ENCODE measurements at regions not wholly inside any gene's neighbourhood (a gene's known extent, or its start where the extent isn't known, plus 50 kb on each side); places are given as distances from the start of the nearest gene placed in this dataset.
"Not testable (repeated sequence)": the region's sequence is repeated elsewhere in the genome, so short reads cannot be mapped to it uniquely, and the experiment has no call there.

DNA sequence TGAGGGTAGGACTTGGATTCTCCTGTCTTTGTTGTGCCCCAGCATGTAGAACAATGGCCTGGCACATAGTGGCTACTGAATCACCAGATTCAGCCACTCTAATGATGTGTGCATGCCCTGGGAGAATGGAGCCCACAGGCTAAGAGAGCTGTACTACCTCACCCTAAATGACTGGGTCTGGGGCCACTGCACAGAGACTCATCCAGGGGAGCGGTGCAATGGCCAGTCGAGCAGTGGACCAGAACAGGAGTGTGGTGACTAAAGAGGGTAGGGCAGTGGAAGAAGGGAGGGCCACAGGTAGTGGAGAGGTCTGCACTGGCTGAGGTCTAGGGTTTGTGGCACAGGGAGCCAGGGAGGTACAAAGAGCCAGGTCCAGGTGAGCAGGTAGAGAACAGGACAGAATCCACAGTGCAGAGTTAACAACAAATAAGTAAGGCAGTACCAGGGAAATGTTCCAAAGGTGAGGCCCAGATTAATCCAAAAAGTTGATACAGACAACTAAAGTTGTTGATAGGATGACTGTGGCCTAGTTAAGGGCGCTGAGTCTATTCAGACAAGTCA, 142.7 kb upstream of the ATP11B start:
- TF ChIP-seq, protein P1, sequence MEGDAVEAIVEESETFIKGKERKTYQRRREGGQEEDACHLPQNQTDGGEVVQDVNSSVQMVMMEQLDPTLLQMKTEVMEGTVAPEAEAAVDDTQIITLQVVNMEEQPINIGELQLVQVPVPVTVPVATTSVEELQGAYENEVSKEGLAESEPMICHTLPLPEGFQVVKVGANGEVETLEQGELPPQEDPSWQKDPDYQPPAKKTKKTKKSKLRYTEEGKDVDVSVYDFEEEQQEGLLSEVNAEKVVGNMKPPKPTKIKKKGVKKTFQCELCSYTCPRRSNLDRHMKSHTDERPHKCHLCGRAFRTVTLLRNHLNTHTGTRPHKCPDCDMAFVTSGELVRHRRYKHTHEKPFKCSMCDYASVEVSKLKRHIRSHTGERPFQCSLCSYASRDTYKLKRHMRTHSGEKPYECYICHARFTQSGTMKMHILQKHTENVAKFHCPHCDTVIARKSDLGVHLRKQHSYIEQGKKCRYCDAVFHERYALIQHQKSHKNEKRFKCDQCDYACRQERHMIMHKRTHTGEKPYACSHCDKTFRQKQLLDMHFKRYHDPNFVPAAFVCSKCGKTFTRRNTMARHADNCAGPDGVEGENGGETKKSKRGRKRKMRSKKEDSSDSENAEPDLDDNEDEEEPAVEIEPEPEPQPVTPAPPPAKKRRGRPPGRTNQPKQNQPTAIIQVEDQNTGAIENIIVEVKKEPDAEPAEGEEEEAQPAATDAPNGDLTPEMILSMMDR (IDR thresholded peaks at IDR 0.05; ENCODE audit: low read depth, low read length) = no peak
- no peaks in the 10 kb centered on the region for H3K27me3 ChIP-seq (ENCODE audit: control insufficient read depth, insufficient read depth, low read length)
- ChIA-PET POLR2A (no interaction called here), CTCF (interaction anchor here (0.6 kb wide), 1 partner anchor 950 kb away, joined by 4 read pairs; no protein-coding TSS in a partner anchor)
- no peak overlapping the region for H3K4me3 ChIP-seq (ENCODE audit: low read depth, low read length)
- H3K27ac ChIP-seq (ENCODE audit: low read depth, low read length) = no peak overlapping the region
- no peaks in the 10 kb centered on the region for H3K9me3 ChIP-seq (ENCODE audit: control insufficient read depth, insufficient read depth, low read length)
- DNase-seq (ENCODE audit: low read depth, low spot score) = no peak

DNA sequence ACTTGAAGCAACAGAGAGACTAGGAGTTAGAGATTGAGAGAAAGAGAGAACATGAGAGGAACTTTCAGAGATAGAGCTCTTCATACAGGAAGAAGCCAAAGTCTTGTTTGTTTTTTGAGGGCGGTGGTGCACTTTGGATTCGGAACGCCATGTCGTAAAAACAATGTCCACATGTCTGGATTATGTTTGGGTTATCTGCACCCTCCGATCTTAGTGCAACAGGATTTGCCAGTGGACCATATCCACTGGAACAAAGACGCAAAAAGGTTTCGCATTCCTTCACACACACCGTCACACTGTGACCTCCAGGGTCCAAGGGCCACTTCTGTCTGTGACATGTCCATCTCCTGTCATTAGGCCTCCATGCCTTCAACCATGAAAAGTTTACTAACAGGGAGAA, 141.8 kb upstream of the ATP11B start:
- TF ChIP-seq, protein P1 (IDR thresholded peaks at IDR 0.05; ENCODE audit: low read depth, low read length) = no peak
- Histone ChIP-seq H3K27ac (ENCODE audit: low read depth, low read length) (no peak overlapping the region), H3K9me3 (ENCODE audit: control insufficient read depth, insufficient read depth, low read length) (no peaks in the 10 kb centered on the region), H3K4me3 (ENCODE audit: low read depth, low read length) (no peak overlapping the region), H3K27me3 (ENCODE audit: control insufficient read depth, insufficient read depth, low read length) (no peaks in the 10 kb centered on the region)
- no peak for DNase-seq (ENCODE audit: low read depth, low spot score)
- ChIA-PET POLR2A (no interaction called here), CTCF (no interaction called here)

DNA sequence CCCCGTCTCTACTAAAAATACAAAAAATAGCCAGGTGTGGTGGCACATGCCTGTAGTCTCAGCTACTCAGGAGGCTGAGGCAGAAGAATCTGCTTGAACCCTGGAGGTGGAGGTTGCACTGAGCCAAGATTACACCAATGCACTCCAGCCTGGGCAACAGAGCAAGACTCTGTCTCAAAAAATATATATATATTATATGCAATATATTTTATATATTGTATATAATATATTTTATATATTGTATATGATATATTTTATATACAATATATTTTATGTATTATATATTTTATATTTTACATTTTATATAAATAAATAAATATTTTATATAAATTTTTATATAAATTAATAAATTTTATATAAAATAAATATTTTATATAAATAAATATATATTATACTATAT, 140.2 kb upstream of the ATP11B start:
- H3K4me3 ChIP-seq (ENCODE audit: low read depth, low read length); POLR2A ChIA-PET: not testable (repeated sequence)

GRCh38 chr3:182668541-182668940, 124.8 kb upstream of the ATP11B start:
- no peak for DNase-seq (ENCODE audit: low read depth, low spot score)
- TF ChIP-seq, protein P1 (IDR thresholded peaks at IDR 0.05; ENCODE audit: low read depth, low read length) = no peak
- ChIA-PET CTCF (no interaction called here), POLR2A (interaction anchor here (0.7 kb wide), 1 partner anchor 1796 kb away, joined by 4 read pairs; no protein-coding TSS in a partner anchor)
- Histone ChIP-seq H3K9me3 (ENCODE audit: control insufficient read depth, insufficient read depth, low read length) (no peaks in the 10 kb centered on the region), H3K27ac (ENCODE audit: low read depth, low read length) (no peak overlapping the region), H3K27me3 (ENCODE audit: control insufficient read depth, insufficient read depth, low read length) (no peaks in the 10 kb centered on the region), H3K4me3 (ENCODE audit: low read depth, low read length) (no peak overlapping the region)

More for the DNA sequence above, 140.2 kb upstream of the ATP11B start:
- CTCF ChIA-PET; H3K9me3 ChIP-seq (ENCODE audit: control insufficient read depth, insufficient read depth, low read length); DNase-seq (ENCODE audit: low read depth, low spot score); H3K27me3 ChIP-seq (ENCODE audit: control insufficient read depth, insufficient read depth, low read length); H3K27ac ChIP-seq (ENCODE audit: low read depth, low read length): not testable (repeated sequence)

DNA sequence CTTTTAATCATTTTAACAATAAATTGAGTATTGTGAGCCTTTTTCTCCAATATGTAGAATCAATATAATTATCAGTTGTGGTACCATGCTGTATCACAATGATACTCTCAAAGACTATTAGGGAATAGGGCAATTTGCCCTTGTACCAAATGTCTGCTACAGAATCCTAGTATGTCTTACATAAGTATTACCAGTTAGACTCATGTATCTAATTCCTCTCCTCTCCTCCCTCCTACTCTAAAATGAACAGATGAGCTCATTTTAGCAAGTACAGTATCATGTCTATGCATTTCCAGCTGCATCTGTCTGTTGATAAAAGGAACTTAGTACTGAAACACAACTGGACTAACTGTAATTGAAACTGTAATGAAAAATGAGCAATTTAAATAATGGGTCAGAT, 124.3 kb upstream of the ATP11B start:
- no peak for DNase-seq (ENCODE audit: low read depth, low spot score)
- no peak overlapping the region for H3K4me3 ChIP-seq (ENCODE audit: low read depth, low read length)
- ChIA-PET CTCF (no interaction called here), POLR2A (no interaction called here)
- H3K27ac ChIP-seq (ENCODE audit: low read depth, low read length) = no peak overlapping the region
- no peaks in the 10 kb centered on the region for H3K9me3 ChIP-seq (ENCODE audit: control insufficient read depth, insufficient read depth, low read length)
- no peaks in the 10 kb centered on the region for H3K27me3 ChIP-seq (ENCODE audit: control insufficient read depth, insufficient read depth, low read length)
- TF ChIP-seq, protein P1 (IDR thresholded peaks at IDR 0.05; ENCODE audit: low read depth, low read length) = no peak
